OCI-LY3 (cell line): ENCODE measurements at regions not wholly inside any gene's neighbourhood (a gene's known extent, or its start where the extent isn't known, plus 50 kb on each side); places are given as distances from the start of the nearest gene placed in this dataset.

Source experiments
- CTCF ChIP-seq: fragments of 200-600, 300-600 bp; sonication (generic); IDR thresholded peaks from 2 replicates; pipeline ENCODE4 v1.5.1; 2014; ENCODE audit warnings: antibody characterized with exemption, low read length, low read depth
- EZH2phosphoT487 ChIP-seq: fragments of 200-600 bp; shearing (Covaris generic); IDR thresholded peaks from 2 replicates; pipeline ENCODE4 v1.6.1; 2018; ENCODE audit warnings: antibody characterized with exemption, mixed run types, low read depth

- TF ChIP-seq CTCF (no peak), EZH2phosphoT487 (no peak)
Measured at GRCh38 chr1:232562855-232563510, 67.0 kb downstream of the SIPA1L2 start.
